NCI-H1694 (cell line): ENCODE measurements at regions not wholly inside any gene's neighbourhood (a gene's known extent, or its start where the extent isn't known, plus 50 kb on each side); places are given as distances from the start of the nearest gene placed in this dataset.
"Not testable (repeated sequence)": the region's sequence is repeated elsewhere in the genome, so short reads cannot be mapped to it uniquely, and the experiment has no call there.

Experiments used
- DNase-seq: peaks from one replicate; lab custom pipeline; 2025; lab: John Stamatoyannopoulos, UW

DNA sequence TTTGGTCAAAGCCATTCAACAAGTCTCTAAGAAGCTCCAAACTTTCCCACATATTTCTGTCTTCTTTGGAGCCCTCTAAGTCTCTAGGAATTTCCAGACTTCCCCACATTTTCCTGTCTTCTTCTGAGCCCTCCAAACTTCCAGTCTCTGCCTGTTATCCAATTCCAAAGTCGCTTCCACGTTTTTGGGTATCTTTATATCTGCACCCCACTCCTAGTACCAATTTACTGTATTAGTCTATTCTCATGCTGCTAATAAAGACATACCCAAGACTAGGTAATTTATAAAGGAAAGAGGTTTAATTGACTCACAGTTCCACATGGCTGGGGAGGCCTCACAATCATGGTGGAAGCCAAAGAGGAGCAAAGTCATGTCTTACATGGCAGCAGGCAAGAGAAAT, 182.9 kb upstream of the ARRDC3 start:
- not testable (repeated sequence) for DNase-seq

GRCh38 chr5:91562922-91563321, 179.8 kb upstream of the ARRDC3 start:
- DNase-seq, result no peak

DNA sequence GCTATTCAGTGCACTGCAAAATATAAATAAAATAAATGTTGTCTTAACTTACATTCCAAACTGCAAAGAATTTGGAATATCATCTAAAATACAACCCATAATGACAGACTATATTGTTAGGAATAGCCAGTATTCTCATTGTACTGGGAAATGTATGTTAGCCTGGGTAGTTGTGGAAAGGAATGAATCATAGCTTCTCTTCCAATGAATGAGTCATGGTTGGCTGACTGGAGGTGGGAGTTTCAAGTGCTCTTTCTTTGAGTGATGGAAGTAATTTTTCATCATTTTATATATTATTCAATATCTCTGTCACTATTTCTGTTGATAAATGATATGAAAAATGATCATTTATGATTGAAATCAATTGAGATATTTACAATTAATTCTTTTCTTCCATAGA, 158.6 kb upstream of the ARRDC3 start:
- DNase-seq, result no peak

DNA sequence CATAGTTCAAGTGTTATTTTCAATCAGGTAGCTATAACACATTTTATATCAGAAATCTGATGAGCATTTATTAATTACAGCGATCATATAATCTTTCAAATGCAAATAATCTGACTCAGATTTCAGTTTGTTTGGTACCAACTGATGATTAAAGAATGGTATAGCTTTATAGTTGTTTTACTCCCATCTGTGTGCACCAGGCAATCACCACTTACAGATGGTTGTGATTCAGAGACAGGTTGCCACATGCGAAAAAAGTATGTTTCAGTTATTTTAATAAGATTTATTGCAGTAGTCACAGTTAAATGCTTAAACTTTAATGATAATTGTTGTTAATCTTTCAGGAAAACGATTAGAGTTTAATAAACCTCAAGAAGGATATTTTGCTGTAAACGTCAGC, 155.1 kb upstream of the ARRDC3 start:
- peak; percentile 9 for DNase-seq

DNA sequence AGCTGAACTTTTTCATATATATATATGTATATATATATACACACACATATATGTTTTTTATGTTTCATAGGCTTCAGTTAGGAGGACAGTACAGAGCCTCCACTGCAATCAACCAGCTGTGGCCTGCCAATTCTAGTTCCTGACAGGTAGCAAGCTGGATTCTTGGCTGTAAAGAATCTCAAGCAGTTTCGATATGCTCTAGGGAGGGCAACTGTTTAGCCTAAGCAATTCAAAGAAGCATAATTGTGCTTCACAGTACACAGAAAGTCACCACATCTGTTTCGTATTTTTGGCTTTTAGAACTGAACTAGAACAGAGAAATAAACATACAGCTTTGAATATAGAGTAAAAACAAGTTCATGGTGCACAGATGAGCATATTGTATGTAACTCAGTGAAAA, 152.4 kb upstream of the ARRDC3 start:
- DNase-seq, result no peak

- DNase-seq, result no peak
Observed at GRCh38 chr5:91534332-91534731, 151.2 kb upstream of the ARRDC3 start.

DNA sequence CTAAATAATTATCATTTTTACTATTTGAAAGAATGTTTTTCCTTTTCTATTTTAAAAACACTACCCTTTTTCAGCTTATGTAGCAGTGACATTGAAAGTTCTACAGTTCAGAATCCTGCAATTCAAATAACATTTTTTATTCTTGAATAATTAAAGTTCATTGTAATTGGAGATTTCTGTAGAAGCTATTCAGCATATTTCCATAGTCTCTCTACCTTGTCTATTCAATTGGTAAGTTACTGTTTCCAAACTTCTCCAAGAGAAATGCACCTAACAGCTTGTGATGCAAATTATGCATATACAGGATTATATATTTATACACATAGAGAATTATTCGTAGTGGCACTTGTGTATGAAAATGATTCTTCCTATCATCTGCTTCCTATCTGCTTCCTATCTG, 149.7 kb upstream of the ARRDC3 start:
- DNase-seq, result no peak

GRCh38 chr5:91532281-91532680, 149.2 kb upstream of the ARRDC3 start:
- no peak for DNase-seq

GRCh38 chr5:91528831-91529230, 145.7 kb upstream of the ARRDC3 start:
- DNase-seq, result no peak

- no peak for DNase-seq
Observed at GRCh38 chr5:91521785-91522184, 138.7 kb upstream of the ARRDC3 start.

DNA sequence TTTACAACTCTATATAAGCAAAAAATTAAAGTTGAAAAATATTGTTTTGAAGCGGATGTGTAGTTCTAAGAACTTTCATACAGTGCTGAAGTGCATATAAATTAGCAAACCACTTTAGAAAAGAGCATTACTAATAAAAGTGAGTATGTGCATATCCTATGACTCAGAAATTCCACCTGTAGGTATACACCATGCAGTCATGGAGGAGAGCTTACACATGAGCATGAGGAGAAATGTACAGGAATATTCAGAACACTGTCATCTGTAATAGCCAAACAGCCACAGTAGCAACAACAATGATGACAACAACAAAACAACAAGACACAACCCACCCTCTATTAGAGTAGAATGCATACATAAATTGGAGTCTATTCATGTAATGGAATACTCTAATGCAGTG, 138.2 kb upstream of the ARRDC3 start:
- DNase-seq, result no peak

DNA sequence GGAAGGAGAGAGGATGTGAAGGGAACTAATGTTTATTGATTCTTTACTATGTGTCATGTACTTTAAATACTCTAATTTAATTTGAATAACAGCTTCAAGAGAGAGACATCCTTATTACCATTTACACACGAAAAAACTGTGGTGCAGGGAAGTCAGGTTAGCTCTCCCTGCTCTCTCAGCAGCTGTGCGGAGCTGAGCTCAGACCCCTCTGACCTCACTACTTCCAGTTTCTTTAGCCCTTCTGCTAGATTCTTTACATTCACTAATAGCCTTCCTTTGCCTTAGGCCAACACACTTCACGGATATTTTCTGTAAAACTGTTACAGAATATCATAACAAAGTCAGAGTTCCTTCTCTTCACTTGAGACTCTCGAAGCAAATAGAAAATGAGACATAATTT, 131.3 kb upstream of the ARRDC3 start:
- DNase-seq, result no peak

- no peak for DNase-seq
Observed at GRCh38 chr5:91503321-91503720, 120.2 kb upstream of the ARRDC3 start.

GRCh38 chr5:91500758-91501157, 117.6 kb upstream of the ARRDC3 start:
- no peak for DNase-seq

- DNase-seq, result peak; percentile 43
Observed at GRCh38 chr5:91499943-91500531, 116.9 kb upstream of the ARRDC3 start.

GRCh38 chr5:91495699-91496098, 112.6 kb upstream of the ARRDC3 start:
- no peak for DNase-seq

GRCh38 chr5:91494447-91494996, 111.4 kb upstream of the ARRDC3 start:
- DNase-seq, result no peak

DNA sequence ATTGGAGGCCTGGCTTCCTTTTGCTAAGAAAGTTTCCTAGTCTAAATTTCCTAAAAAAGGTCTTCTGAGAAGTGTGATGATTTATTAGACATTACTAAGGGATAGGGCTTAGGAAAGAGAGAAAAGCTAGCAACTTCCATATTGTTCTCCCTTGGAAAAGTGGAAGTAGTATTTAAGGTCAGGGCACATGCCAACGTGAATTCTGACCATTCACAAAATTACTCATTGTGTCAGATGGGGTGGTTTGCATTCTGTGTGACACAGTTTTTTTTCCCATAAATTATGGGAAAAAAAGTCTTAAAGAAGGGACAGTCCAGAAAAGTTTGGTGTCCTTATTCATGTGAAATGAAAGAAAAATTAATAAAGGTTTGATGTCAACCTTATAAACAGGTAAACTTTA, 110.0 kb upstream of the ARRDC3 start:
- no peak for DNase-seq

DNA sequence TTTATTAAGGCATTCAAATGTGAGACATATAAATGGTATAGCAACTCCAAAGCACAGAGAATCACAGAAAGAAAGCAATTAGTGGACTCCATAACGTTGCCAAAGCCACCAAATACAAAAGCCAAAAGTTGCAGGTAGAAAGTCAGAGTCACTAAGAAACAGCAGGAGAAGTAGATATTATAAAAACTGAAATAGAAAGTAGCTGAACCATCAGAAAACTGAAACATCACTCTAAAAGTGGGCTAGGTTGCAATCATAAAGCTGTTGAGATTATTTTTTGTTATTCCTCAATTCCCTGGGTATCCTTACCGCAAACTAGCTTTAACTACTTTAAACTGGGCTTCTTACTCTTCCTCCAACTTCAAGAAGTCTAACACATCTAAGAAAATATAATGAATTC, 108.1 kb upstream of the ARRDC3 start:
- DNase-seq, result no peak

GRCh38 chr5:91490316-91490715, 107.2 kb upstream of the ARRDC3 start:
- DNase-seq, result no peak

GRCh38 chr5:91487420-91487819, 104.3 kb upstream of the ARRDC3 start:
- no peak for DNase-seq

DNA sequence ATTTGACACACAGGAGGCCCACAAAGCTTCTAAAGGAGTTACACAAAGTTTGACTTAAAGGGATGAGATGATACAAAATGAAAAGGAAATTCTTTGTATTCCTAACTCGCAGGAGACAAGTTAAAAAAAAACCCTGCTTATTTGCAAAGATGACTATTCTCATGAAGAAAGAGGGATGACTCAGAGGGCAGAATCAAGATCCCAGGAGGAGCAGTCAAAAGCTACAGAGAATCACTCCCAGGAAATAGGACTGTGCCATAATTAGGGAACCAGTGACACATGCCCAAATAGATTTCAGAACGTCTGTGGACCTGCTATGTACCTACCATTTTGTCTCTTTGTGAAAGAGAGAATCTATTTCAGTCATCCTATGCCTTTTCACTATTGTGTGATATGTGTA, 103.5 kb upstream of the ARRDC3 start:
- no peak for DNase-seq

DNA sequence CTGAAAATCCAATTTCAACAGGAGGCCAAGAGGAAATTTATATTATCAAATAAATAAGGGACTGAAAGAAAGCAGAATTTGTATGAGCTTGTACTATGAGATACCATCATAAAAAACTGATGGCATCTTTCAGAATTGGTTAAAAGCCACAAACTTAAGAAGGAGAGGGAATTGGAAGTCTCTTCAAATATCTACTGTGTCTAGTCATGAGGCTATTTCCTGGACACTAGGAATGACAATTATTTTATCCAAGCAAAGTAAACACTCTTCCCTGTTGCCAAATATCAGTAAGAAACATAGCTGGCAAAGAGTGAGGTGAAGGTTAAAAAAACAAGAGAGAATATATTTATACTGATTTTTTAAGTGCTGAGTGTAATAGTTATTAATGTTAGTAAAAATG, 101.5 kb upstream of the ARRDC3 start:
- no peak for DNase-seq

- not testable (repeated sequence) for DNase-seq
Observed at GRCh38 chr5:91479376-91479775, 96.3 kb upstream of the ARRDC3 start.
